GM21825 (cell line): ENCODE measurements at regions not wholly inside any gene's neighbourhood (a gene's known extent, or its start where the extent isn't known, plus 50 kb on each side); places are given as distances from the start of the nearest gene placed in this dataset.
"Not testable (repeated sequence)": the region's sequence is repeated elsewhere in the genome, so short reads cannot be mapped to it uniquely, and the experiment has no call there.

Experiments
- ATAC-seq: cut with Tn5 transposase; IDR thresholded peaks from one replicate; pipeline ENCODE4 v1.9.1; 2021; ENCODE audit warnings: mild to moderate bottlenecking, moderate library complexity; ENCODE audit not compliant: unreplicated experiment

- ATAC-seq, result no peak
Measured at GRCh38 chr4:189533603-189534002, 407.1 kb upstream of the FRG1 start.

GRCh38 chr4:189547559-189547958 is 393.1 kb upstream of the FRG1 start:
- ATAC-seq, result no peak

GRCh38 chr4:189548484-189549125 is 392.1 kb upstream of the FRG1 start:
- ATAC-seq, result no peak

- ATAC-seq, result not testable (repeated sequence)
Measured at GRCh38 chr4:189551931-189552670, 388.6 kb upstream of the FRG1 start.

GRCh38 chr4:189560605-189561004 is 380.1 kb upstream of the FRG1 start:
- ATAC-seq, result not testable (repeated sequence)

GRCh38 chr4:189563751-189564150 is 376.9 kb upstream of the FRG1 start:
- ATAC-seq, result not testable (repeated sequence)

- ATAC-seq, result not testable (repeated sequence)
Measured at GRCh38 chr4:189566271-189566670, 374.4 kb upstream of the FRG1 start.

GRCh38 chr4:189566900-189567299 is 373.8 kb upstream of the FRG1 start:
- not testable (repeated sequence) for ATAC-seq

- not testable (repeated sequence) for ATAC-seq
Measured at GRCh38 chr4:189579645-189580044, 361.0 kb upstream of the FRG1 start.

- ATAC-seq, result not testable (repeated sequence)
Measured at GRCh38 chr4:189586908-189587632, 353.6 kb upstream of the FRG1 start.

GRCh38 chr4:189589201-189589600 is 351.5 kb upstream of the FRG1 start:
- not testable (repeated sequence) for ATAC-seq

- no peak for ATAC-seq
Measured at GRCh38 chr4:189592890-189593289, 347.8 kb upstream of the FRG1 start.

GRCh38 chr4:189597341-189597740 is 343.3 kb upstream of the FRG1 start:
- ATAC-seq, result no peak

GRCh38 chr4:189600264-189600663 is 340.4 kb upstream of the FRG1 start:
- no peak for ATAC-seq

GRCh38 chr4:189600718-189601435 is 339.8 kb upstream of the FRG1 start:
- ATAC-seq, result no peak

- ATAC-seq, result not testable (repeated sequence)
Measured at GRCh38 chr4:189602827-189603226, 337.8 kb upstream of the FRG1 start.

GRCh38 chr4:189610571-189610970 is 330.1 kb upstream of the FRG1 start:
- not testable (repeated sequence) for ATAC-seq

- ATAC-seq, result no peak
Measured at GRCh38 chr4:189613207-189613606, 327.5 kb upstream of the FRG1 start.

GRCh38 chr4:189615217-189615663 is 325.4 kb upstream of the FRG1 start:
- no peak for ATAC-seq

GRCh38 chr4:189617741-189618140 is 322.9 kb upstream of the FRG1 start:
- ATAC-seq, result not testable (repeated sequence)
